Mucosa of descending colon (tissue), 3 donors: ENCODE measurements at regions not wholly inside any gene's neighbourhood (a gene's known extent, or its start where the extent isn't known, plus 50 kb on each side); places are given as distances from the start of the nearest gene placed in this dataset.

Experiments
- ATAC-seq: fragments of 200-7000 bp; cut with Tn5 transposase; one replicate; pipeline ENCODE4 v1.9.1; 2020; ENCODE audit warnings: mild to moderate bottlenecking, moderate library complexity
- DNase-seq, 3 donors: peaks; one replicate each; pipeline ENCODE4 v3.0.0-alpha.2; 2020
- H3K36me3 ChIP-seq: fragments of 200-600 bp; one replicate; pipeline ENCODE4 v1.8.0; 2021; ENCODE audit warnings: low read depth, mild to moderate bottlenecking
- H3K4me1 ChIP-seq: fragments of 200-600 bp; one replicate; pipeline ENCODE4 v1.8.0; 2021; ENCODE audit warnings: low read depth, mild to moderate bottlenecking
- H3K4me3 ChIP-seq: fragments of 200-600 bp; one replicate; pipeline ENCODE4 v1.8.0; 2021; ENCODE audit warnings: mild to moderate bottlenecking
- H3K9me3 ChIP-seq: fragments of 200-600 bp; one replicate; pipeline ENCODE4 v1.8.0; 2021; ENCODE audit warnings: mild to moderate bottlenecking
- intact Hi-C, 2 donors: fragments of 100-400 bp; cut with DNase I in 1 of 2; cut with micrococcal nuclease in 1 of 2; formaldehyde crosslinking; loops; one replicate each; pipeline versions ENCODE4 v1.11.0 to v1.11.1; 2022; cut with DNase I, micrococcal nuclease
- TF ChIP-seq, protein P1 (sequence below): fragments of 200-600 bp; IDR thresholded peaks from one replicate; pipeline ENCODE4 v1.8.0; 2022; ENCODE audit warnings: antibody characterized with exemption, mild to moderate bottlenecking
- donor health status: DM: no; HTN: no; CAD: no; lungs with moderate emphysema.
- donor health status: DM: no; HTN: no; CAD: no.
- donor health status: DM: no; HTN: yes; CAD: no.

DNA sequence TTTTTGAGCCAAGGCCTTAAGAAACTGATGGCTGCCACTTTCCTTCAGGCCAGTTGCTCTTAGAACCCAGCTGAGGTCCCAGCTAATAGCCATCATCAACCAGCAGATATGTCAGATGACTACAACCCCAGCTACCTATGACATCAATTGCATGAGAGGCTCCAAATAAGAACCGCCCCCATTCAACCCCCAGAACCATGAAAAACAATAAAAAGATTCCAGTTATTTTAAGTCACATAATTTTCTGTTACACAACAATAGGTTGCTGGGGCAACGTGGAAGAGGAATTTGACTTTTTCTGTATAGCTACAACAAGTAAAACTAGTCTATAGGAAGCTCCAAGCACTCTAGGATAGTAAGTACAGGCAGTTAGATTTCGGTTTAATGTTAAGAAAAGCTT lies 216.3 kb upstream of the MTNR1B start:
- peaks cover 3% of the 10 kb centered on the region for H3K4me1 ChIP-seq
- no peaks in the 10 kb centered on the region for H3K9me3 ChIP-seq
- H3K36me3 ChIP-seq = no peaks in the 10 kb centered on the region
- DNase-seq = no peak
- intact Hi-C loops = no loop called here
- no peak for ATAC-seq
- no peak overlapping the region for H3K4me3 ChIP-seq
- TF ChIP-seq, protein P1, sequence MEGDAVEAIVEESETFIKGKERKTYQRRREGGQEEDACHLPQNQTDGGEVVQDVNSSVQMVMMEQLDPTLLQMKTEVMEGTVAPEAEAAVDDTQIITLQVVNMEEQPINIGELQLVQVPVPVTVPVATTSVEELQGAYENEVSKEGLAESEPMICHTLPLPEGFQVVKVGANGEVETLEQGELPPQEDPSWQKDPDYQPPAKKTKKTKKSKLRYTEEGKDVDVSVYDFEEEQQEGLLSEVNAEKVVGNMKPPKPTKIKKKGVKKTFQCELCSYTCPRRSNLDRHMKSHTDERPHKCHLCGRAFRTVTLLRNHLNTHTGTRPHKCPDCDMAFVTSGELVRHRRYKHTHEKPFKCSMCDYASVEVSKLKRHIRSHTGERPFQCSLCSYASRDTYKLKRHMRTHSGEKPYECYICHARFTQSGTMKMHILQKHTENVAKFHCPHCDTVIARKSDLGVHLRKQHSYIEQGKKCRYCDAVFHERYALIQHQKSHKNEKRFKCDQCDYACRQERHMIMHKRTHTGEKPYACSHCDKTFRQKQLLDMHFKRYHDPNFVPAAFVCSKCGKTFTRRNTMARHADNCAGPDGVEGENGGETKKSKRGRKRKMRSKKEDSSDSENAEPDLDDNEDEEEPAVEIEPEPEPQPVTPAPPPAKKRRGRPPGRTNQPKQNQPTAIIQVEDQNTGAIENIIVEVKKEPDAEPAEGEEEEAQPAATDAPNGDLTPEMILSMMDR = no peak

DNA sequence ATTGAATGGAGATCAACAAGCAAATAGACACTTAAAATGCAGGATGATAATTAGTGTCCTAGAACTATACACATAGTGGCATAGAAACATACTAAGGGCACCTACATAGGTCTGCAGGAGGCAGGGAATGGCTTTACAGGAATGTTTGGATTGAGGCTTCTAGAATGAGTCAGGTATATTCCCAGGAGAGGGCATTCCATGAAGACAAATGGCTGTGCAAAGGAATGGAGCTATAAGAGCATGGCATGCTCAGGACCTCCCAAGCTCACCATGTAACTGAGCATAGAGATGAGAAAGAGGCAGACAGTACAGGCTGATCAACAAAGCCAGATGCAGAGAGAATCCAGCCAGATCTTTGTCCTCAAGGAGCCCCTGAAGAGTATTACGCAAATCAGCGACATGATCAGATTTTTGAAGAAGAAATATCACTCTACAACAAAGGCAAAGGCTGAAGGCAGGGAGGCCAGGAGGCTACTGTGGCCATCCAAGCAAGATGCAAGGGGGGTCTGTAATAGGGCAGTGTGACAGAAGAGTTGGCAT lies 211.1 kb upstream of the MTNR1B start:
- DNase-seq = no peak
- no peak for ATAC-seq
- intact Hi-C loops = no loop called here
- Histone ChIP-seq H3K9me3 (no peaks in the 10 kb centered on the region), H3K4me1 (no peaks in the 10 kb centered on the region), H3K4me3 (no peak overlapping the region), H3K36me3 (no peaks in the 10 kb centered on the region)
- TF ChIP-seq, protein P1 = no peak

DNA sequence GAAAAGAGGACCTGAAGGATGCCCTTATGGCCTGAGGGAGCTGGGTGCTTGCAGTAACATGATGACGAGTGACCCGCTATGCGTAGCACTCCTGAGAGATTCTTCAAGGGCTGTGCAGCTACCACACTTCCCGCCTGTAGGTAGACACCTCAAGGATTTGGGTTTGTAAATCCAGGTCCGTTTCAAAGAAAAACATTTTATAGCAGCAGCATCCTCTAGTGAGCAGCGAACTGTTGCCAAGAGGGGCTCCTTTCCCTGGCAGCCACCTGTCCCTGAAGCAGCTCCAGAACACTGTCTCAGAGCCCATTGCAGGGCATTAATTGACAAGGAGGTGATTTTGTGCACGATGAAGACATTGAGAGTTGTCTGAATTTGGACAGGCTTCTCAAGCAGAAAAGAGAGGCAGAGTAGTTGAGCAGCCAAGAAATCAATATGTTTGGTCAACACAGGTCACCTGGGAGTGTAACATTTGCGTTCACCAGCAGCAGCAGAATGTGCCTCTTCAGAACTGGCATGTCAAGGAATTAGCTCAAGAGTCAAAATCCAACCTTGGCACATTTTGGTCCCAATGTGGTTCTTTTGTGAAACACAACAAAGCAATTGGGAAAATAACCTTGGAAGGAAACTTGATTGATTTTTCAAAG lies 209.8 kb upstream of the MTNR1B start:
- no peak for ATAC-seq

DNA sequence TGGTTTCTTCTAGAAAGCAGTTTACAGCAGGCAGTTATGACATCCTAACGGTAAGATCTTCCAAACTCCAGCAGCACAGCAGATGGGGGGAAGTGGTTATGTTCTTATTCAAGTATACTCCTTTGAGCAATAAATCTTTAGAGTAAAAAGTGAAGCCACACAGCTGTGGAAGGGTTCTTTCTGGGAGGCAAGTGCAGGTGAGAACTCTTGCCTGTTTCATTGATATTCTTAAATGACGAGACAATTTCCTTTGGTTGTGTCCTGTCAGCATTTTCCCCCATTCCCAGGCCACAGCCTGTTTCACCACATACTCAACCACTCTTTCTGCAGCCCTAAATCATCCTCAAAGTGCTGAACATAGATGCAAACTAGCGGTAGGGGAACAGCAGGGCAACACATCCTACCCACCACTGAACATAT lies 207.3 kb upstream of the MTNR1B start:
- no peaks in the 10 kb centered on the region for H3K9me3 ChIP-seq
- H3K36me3 ChIP-seq = no peaks in the 10 kb centered on the region
- no peak overlapping the region for H3K4me3 ChIP-seq
- DNase-seq = no peak
- H3K4me1 ChIP-seq = no peaks in the 10 kb centered on the region
- ATAC-seq = no peak
- TF ChIP-seq, protein P1 = no peak
- intact Hi-C loops = no loop called here

More for the DNA sequence above, 209.8 kb upstream of the MTNR1B start:
- intact Hi-C loops = no loop called here
- TF ChIP-seq, protein P1 = no peak
- Histone ChIP-seq H3K9me3 (no peaks in the 10 kb centered on the region), H3K4me1 (no peaks in the 10 kb centered on the region), H3K36me3 (no peaks in the 10 kb centered on the region), H3K4me3 (no peak overlapping the region)
- no peak for DNase-seq

DNA sequence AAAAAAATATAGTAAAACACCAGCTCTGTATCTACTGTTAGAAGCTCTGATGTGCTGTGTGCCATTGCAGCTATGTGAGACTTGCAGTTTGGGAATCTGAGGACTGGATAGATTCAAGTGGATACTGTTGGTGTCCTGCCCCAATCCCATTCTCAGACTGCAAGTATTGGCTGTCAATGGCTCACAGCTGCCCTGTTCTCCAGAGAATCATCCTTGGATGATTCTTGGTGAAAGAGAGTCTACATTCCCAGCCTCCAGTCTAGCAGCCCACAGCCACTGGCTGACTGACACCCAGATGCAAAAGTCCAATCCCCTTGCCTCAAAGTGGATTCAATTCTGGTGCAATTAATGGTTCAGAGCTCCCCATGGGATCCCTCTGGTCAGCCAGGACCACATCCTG lies 206.1 kb upstream of the MTNR1B start:
- no peak for ATAC-seq
- Histone ChIP-seq H3K9me3 (no peaks in the 10 kb centered on the region), H3K4me1 (no peaks in the 10 kb centered on the region), H3K4me3 (no peak overlapping the region), H3K36me3 (no peaks in the 10 kb centered on the region)
- intact Hi-C loops = no loop called here
- TF ChIP-seq, protein P1 = no peak
- no peak for DNase-seq
